Thyroid gland (tissue), 4 donors: ENCODE measurements at regions not wholly inside any gene's neighbourhood (a gene's known extent, or its start where the extent isn't known, plus 50 kb on each side); places are given as distances from the start of the nearest gene placed in this dataset.
A peak's percentile ranks its signal among the peaks of the same experiment; 100 is the strongest.
"Not testable (repeated sequence)": the region's sequence is repeated elsewhere in the genome, so short reads cannot be mapped to it uniquely, and the experiment has no call there.

Source experiments
- DNase-seq, 2 donors: peaks; one replicate each; pipeline ENCODE4 v3.0.0-alpha.2; 2019
- H3K27ac ChIP-seq, 3 donors: fragments of 200-600 bp; sonication (generic); 1 replicate in 2 of 3; 2 replicates in 1 of 3; pipeline ENCODE4 v1.5.1; 2016 to 2019; ENCODE audit warnings: mild to moderate bottlenecking in 1 of 3, moderate library complexity in 1 of 3
- H3K27me3 ChIP-seq: fragments of 200-600 bp; sonication (generic); one replicate; pipeline ENCODE4 v1.5.1; 2019
- H3K36me3 ChIP-seq, 2 donors: fragments of 200-600 bp; sonication (generic); one replicate each; pipeline ENCODE4 v1.5.1; 2016 to 2019
- H3K4me1 ChIP-seq, 2 donors: fragments of 200-600 bp; sonication (generic); one replicate each; pipeline ENCODE4 v1.5.1; 2017 to 2019
- H3K4me3 ChIP-seq, 3 donors: fragments of 200-600 bp; sonication (generic); replicated peaks in 1 of 3; 1 replicate in 2 of 3; 2 replicates in 1 of 3; pipeline ENCODE4 v1.5.1; 2016; ENCODE audit warnings: mild to moderate bottlenecking in 1 of 3
- H3K9me3 ChIP-seq: fragments of 200-600 bp; sonication (generic); one replicate; pipeline ENCODE4 v1.5.1; 2017
- POLR2A ChIP-seq, 2 donors: fragments of 450-650 bp; IDR thresholded peaks; one replicate each; pipeline ENCODE4 v1.6.1; 2017; ENCODE audit warnings: antibody characterized with exemption in 2 of 2, mild to moderate bottlenecking in 2 of 2, moderate library complexity in 1 of 2
- WGBS, 2 donors: methylation state at CpG; one replicate each; pipeline ENCODE4 v1.1.5; 2017; 5-methylcytosine and 5-hydroxymethylcytosine counted together
- intact Hi-C: fragments of 100-400 bp; cut with DNase I; formaldehyde crosslinking; loops from one replicate; pipeline ENCODE4 v1.15.1; 2023
- TF ChIP-seq, protein P1 (sequence below), 6 experiments: fragments of 200-600 bp in 3 of 6; fragments of 450-650 bp in 3 of 6; sonication (generic) in 3 of 6; IDR thresholded peaks; one replicate each; pipeline ENCODE4 v1.5.1; 2016 to 2019; ENCODE audit warnings: antibody characterized with exemption in 6 of 6, mild to moderate bottlenecking in 2 of 6, inconsistent platforms in 1 of 6, moderate library complexity in 1 of 6

- H3K27me3 ChIP-seq, H3K4me3 ChIP-seq, H3K4me1 ChIP-seq, DNase-seq, intact Hi-C loops, H3K36me3 ChIP-seq, H3K9me3 ChIP-seq: not testable (repeated sequence)
- 13 to 14% methylated on average over 1 of the region's 4 CpGs for WGBS, 2 donors
- peak overlapping the region; percentile 58 to 71 (median 69) for H3K27ac ChIP-seq
These were observed 653.4 kb downstream of the TGIF2LX start for GRCh38 chrX:90575155-90575554.

GRCh38 chrX:90601921-90602320, 680.2 kb downstream of the TGIF2LX start:
- H3K9me3 ChIP-seq, H3K27ac ChIP-seq, DNase-seq, H3K4me1 ChIP-seq, intact Hi-C loops, H3K36me3 ChIP-seq, H3K4me3 ChIP-seq, H3K27me3 ChIP-seq: not testable (repeated sequence)
- WGBS, 2 donors = 38 to 73% methylated on average over 1 of the region's 1 CpG

DNA sequence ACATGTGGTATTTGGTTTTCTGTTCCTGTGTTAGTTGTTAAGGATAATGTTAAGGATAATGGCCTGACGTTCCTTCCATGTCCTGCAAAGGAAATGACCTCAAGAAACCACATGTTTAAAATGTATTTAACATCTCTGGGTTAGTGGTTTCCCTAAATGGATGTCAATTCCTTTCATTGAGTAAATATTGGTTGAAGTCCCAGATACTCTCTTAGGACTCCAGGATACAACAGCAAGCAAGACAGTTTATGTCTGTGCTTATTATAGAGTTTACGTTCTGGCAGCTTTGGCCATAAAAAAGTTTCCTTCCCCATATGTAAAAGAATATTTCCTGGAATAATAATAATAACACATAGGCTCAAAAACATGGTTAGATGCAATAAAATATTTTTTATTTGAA, 684.0 kb downstream of the TGIF2LX start:
- DNase-seq, H3K4me1 ChIP-seq, intact Hi-C loops, H3K9me3 ChIP-seq, H3K27ac ChIP-seq, H3K4me3 ChIP-seq, H3K27me3 ChIP-seq, H3K36me3 ChIP-seq: not testable (repeated sequence)
- WGBS, 2 donors = 59 to 61% methylated on average over 2 of the region's 2 CpGs

- no peak for TF ChIP-seq POLR2A (IDR thresholded peaks at IDR 0.05)
- TF ChIP-seq, protein P1, sequence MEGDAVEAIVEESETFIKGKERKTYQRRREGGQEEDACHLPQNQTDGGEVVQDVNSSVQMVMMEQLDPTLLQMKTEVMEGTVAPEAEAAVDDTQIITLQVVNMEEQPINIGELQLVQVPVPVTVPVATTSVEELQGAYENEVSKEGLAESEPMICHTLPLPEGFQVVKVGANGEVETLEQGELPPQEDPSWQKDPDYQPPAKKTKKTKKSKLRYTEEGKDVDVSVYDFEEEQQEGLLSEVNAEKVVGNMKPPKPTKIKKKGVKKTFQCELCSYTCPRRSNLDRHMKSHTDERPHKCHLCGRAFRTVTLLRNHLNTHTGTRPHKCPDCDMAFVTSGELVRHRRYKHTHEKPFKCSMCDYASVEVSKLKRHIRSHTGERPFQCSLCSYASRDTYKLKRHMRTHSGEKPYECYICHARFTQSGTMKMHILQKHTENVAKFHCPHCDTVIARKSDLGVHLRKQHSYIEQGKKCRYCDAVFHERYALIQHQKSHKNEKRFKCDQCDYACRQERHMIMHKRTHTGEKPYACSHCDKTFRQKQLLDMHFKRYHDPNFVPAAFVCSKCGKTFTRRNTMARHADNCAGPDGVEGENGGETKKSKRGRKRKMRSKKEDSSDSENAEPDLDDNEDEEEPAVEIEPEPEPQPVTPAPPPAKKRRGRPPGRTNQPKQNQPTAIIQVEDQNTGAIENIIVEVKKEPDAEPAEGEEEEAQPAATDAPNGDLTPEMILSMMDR (IDR thresholded peaks at IDR 0.05) = no peak
- Histone ChIP-seq H3K36me3 (no peaks in the 10 kb centered on the region), H3K4me3 (no peak overlapping the region), H3K4me1 (no peaks in the 10 kb centered on the region), H3K27me3 (no peaks in the 10 kb centered on the region), H3K27ac (no peak overlapping the region), H3K9me3 (no peaks in the 10 kb centered on the region)
- intact Hi-C loops = no loop called here
- 89 to 98% methylated on average over 5 to 6 of the region's 22 CpGs for WGBS, 2 donors
- DNase-seq = no peak
These were observed 696.1 kb downstream of the TGIF2LX start for GRCh38 chrX:90617710-90618325.

GRCh38 chrX:90665161-90665560, 743.5 kb downstream of the TGIF2LX start:
- 30% methylated on average over 2 of the region's 5 CpGs; no CpG with 5 or more reads in 1 of the 2 donors for WGBS, 2 donors
- not testable (repeated sequence) for H3K27ac ChIP-seq

GRCh38 chrX:90713552-90713951, 721.1 kb upstream of the PABPC5 start:
- H3K4me3 ChIP-seq, H3K27ac ChIP-seq, H3K27me3 ChIP-seq, H3K36me3 ChIP-seq, DNase-seq, H3K9me3 ChIP-seq, H3K4me1 ChIP-seq, intact Hi-C loops: not testable (repeated sequence)
- WGBS, 2 donors = 75 to 96% methylated on average over 5 to 9 of the region's 17 CpGs

More at GRCh38 chrX:90665161-90665560, 743.5 kb downstream of the TGIF2LX start:
- H3K36me3 ChIP-seq, H3K4me1 ChIP-seq, H3K4me3 ChIP-seq, intact Hi-C loops, DNase-seq, H3K27me3 ChIP-seq, H3K9me3 ChIP-seq: not testable (repeated sequence)

DNA sequence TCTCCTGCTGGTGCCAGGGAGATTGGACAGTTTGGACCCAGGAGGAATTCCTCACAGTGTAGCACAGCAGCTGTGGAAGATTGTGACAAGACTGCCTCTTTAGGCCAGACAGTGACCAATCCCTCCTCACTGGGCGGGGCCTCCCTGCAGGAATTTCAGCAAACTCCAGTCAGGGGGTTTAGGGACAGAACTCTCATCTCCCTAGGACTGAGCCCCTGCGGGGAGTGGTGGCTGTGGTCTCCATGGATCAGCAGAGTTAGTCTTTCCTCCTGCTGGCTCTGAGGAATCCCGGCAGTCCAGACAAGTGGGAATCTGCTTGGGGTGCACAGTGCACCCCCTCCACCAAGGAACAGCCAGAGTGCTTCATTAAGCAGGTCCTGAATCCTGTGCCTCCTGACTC, 697.1 kb upstream of the PABPC5 start:
- intact Hi-C loops, H3K27ac ChIP-seq, H3K27me3 ChIP-seq, H3K9me3 ChIP-seq, H3K4me1 ChIP-seq, DNase-seq, H3K36me3 ChIP-seq, H3K4me3 ChIP-seq: not testable (repeated sequence)
- no CpG with 5 or more reads among the region's 3 CpGs for whole genome bisulfite sequencing, 2 donors

GRCh38 chrX:90757619-90758018, 677.0 kb upstream of the PABPC5 start:
- intact Hi-C loops, H3K9me3 ChIP-seq, H3K4me3 ChIP-seq, DNase-seq, H3K4me1 ChIP-seq, H3K27me3 ChIP-seq, H3K36me3 ChIP-seq, H3K27ac ChIP-seq: not testable (repeated sequence)
- WGBS, 2 donors = 93 to 96% methylated on average over 2 to 3 of the region's 3 CpGs

GRCh38 chrX:90765482-90765881, 669.2 kb upstream of the PABPC5 start:
- DNase-seq, H3K4me1 ChIP-seq, H3K4me3 ChIP-seq, H3K27ac ChIP-seq, H3K9me3 ChIP-seq, intact Hi-C loops, H3K36me3 ChIP-seq, H3K27me3 ChIP-seq: not testable (repeated sequence)
- 87 to 90% methylated on average over 3 to 5 of the region's 15 CpGs for WGBS, 2 donors

- H3K9me3 ChIP-seq, H3K27ac ChIP-seq, H3K27me3 ChIP-seq, H3K4me3 ChIP-seq, intact Hi-C loops, DNase-seq, H3K36me3 ChIP-seq, H3K4me1 ChIP-seq: not testable (repeated sequence)
- 89 to 100% methylated on average over 1 of the region's 1 CpG for WGBS, 2 donors
These were observed 654.3 kb upstream of the PABPC5 start for GRCh38 chrX:90780286-90780789.
